Endothelial cell of umbilical vein (primary cell): ENCODE measurements at regions not wholly inside any gene's neighbourhood (a gene's known extent, or its start where the extent isn't known, plus 50 kb on each side); places are given as distances from the start of the nearest gene placed in this dataset.

ENCODE experiments used
- BruUV-seq: library from RNA; stranded (reverse); fragments of 400-500 nt; replicated peaks from 2 replicates; lab custom pipeline; 2021; lab: Mats Ljungman, UMichigan
- CTCF ChIA-PET: fragments of 300-600, 350-600 bp; sonication (Branson Sonifier 250); formaldehyde crosslinking; loops from one replicate; lab custom pipeline; 2021; ENCODE audit warnings: antibody characterized with exemption, inconsistent platforms; lab: Charles Lee
- POLR2A ChIA-PET: fragments of 300-600, 350-600 bp; sonication (Branson Sonifier 250); formaldehyde crosslinking; loops from one replicate; lab custom pipeline; 2021; ENCODE audit warnings: antibody characterized with exemption, inconsistent platforms; lab: Charles Lee
- DNase-seq: peaks from one replicate; pipeline ENCODE4 v3.0.0-alpha.2; 2011; ENCODE audit warnings: low read depth, low spot score
- FAIRE-seq: peaks from 2 replicates; lab custom pipeline; 2011; peaks lifted over from hg19 to GRCh38; lab: Jason Lieb, UNC
- H2AFZ ChIP-seq: 2 replicates; pipeline ENCODE4 v1.6.0; 2012; ENCODE audit warnings: low read depth, low read length, control low read depth, inconsistent platforms
- H3K27ac ChIP-seq: 2 replicates; pipeline ENCODE4 v1.5.1; 2011; ENCODE audit warnings: low read depth, mild to moderate bottlenecking, control low read depth, low read length, moderate library complexity; ENCODE audit not compliant: insufficient read depth
- H3K27me3 ChIP-seq, 2 experiments: 2 replicates each; pipeline versions ENCODE4 v1.6.0 to v1.6.1; 2011; ENCODE audit warnings: low read length in 2 of 2, mixed read lengths in 1 of 2; ENCODE audit not compliant: control insufficient read depth in 2 of 2, insufficient read depth in 2 of 2
- H3K36me3 ChIP-seq, 2 experiments: 2 replicates in 1 of 2; 3 replicates in 1 of 2; pipeline ENCODE4 v1.5.1; 2011; ENCODE audit warnings: low read length in 2 of 2, mild to moderate bottlenecking in 1 of 2, moderate library complexity in 1 of 2; ENCODE audit not compliant: control insufficient read depth in 2 of 2, insufficient read depth in 2 of 2; ENCODE audit errors: extremely low read depth in 1 of 2
- H3K4me1 ChIP-seq: 3 replicates; pipeline ENCODE4 v1.5.1; 2011; ENCODE audit warnings: mild to moderate bottlenecking, low read length; ENCODE audit not compliant: control insufficient read depth, insufficient read depth; ENCODE audit errors: extremely low read depth
- H3K4me2 ChIP-seq: 2 replicates; pipeline ENCODE4 v1.6.1; 2011; ENCODE audit warnings: low read length, control low read depth, mixed read lengths; ENCODE audit not compliant: insufficient read depth
- H3K4me3 ChIP-seq, 3 experiments: fragments of 200-600 bp in 1 of 3; sonication (generic), shearing (Covaris generic) in 1 of 3; replicated peaks in 1 of 3; 2 replicates each; pipeline ENCODE4 v1.5.1; 2011 to 2016; ENCODE audit warnings: control low read depth in 3 of 3, low read length in 3 of 3, mild to moderate bottlenecking in 2 of 3, inconsistent platforms in 1 of 3, low read depth in 1 of 3, moderate library complexity in 1 of 3; ENCODE audit not compliant: insufficient read depth in 1 of 3
- H3K79me2 ChIP-seq: 2 replicates; pipeline ENCODE4 v1.6.0; 2012; ENCODE audit warnings: low read length, inconsistent platforms; ENCODE audit not compliant: control insufficient read depth, insufficient read depth
- H3K9ac ChIP-seq: replicated peaks from 2 replicates; pipeline ENCODE3; 2011; ENCODE audit warnings: low read length, control low read depth; ENCODE audit not compliant: insufficient read depth; ENCODE audit errors: extremely low read depth
- H3K9me1 ChIP-seq: replicated peaks from 3 replicates; pipeline ENCODE4 v1.6.0; 2011; ENCODE audit warnings: mild to moderate bottlenecking, low read length; ENCODE audit not compliant: control insufficient read depth, insufficient read depth; ENCODE audit errors: extremely low read depth
- H3K9me3 ChIP-seq: replicated peaks from 2 replicates; pipeline ENCODE4 v1.5.1; 2012; ENCODE audit warnings: low read length, inconsistent platforms; ENCODE audit not compliant: control insufficient read depth, insufficient read depth
- H4K20me1 ChIP-seq: replicated peaks from 2 replicates; pipeline ENCODE3; 2011; ENCODE audit warnings: mild to moderate bottlenecking, low read length; ENCODE audit not compliant: control insufficient read depth, insufficient read depth; ENCODE audit errors: extremely low read depth
- CTCF ChIP-seq, 2 donors: IDR thresholded peaks; 1 replicate in 1 of 2; 2 replicates in 1 of 2; pipeline ENCODE4 v1.5.1; 2011; ENCODE audit warnings: low read length in 2 of 2, mild to moderate bottlenecking in 2 of 2, moderate library complexity in 2 of 2, control low read depth in 1 of 2, inconsistent platforms in 1 of 2, low read depth in 1 of 2; ENCODE audit not compliant: insufficient read depth in 1 of 2; ENCODE audit errors: extremely low read depth in 1 of 2
- EZH2 ChIP-seq: IDR thresholded peaks from 2 replicates; pipeline ENCODE4 v1.6.1; 2012; ENCODE audit warnings: borderline replicate concordance, low read depth, mild to moderate bottlenecking, moderate library complexity, low read length, inconsistent platforms; ENCODE audit not compliant: severe bottlenecking
- FOS ChIP-seq: IDR thresholded peaks from 2 replicates; pipeline ENCODE4 v1.6.1; 2011; ENCODE audit warnings: mild to moderate bottlenecking, low read length, moderate library complexity, borderline replicate concordance; ENCODE audit not compliant: insufficient read depth
- GATA2 ChIP-seq: IDR thresholded peaks from 2 replicates; pipeline ENCODE4 v1.7.0; 2011; ENCODE audit warnings: low read depth, mild to moderate bottlenecking, moderate library complexity, mixed read lengths, low read length; ENCODE audit not compliant: insufficient read length, insufficient read depth
- JUN ChIP-seq: IDR thresholded peaks from 2 replicates; pipeline ENCODE4 v1.6.1; 2011; ENCODE audit warnings: borderline replicate concordance, low read depth; ENCODE audit not compliant: insufficient read length, insufficient read depth
- MAX ChIP-seq: IDR thresholded peaks from 2 replicates; pipeline ENCODE4 v1.6.1; 2011; ENCODE audit not compliant: insufficient read depth, insufficient read length
- MYC ChIP-seq: IDR thresholded peaks from one replicate; pipeline ENCODE4 v1.6.1; 2011; ENCODE audit warnings: mild to moderate bottlenecking, low read depth, low read length
- POLR2A ChIP-seq: IDR thresholded peaks from 2 replicates; pipeline ENCODE4 v1.6.1; 2012; ENCODE audit warnings: low read depth, mild to moderate bottlenecking, control low read depth, low read length
- POLR2AphosphoS5 ChIP-seq: IDR thresholded peaks from 2 replicates; pipeline ENCODE4 v1.6.1; 2012; ENCODE audit warnings: low read depth, mild to moderate bottlenecking, control low read depth, low read length, moderate library complexity; ENCODE audit not compliant: insufficient read depth
- dilution Hi-C: fragments of 300-500 bp; cut with MboI; formaldehyde crosslinking; loops from one replicate; pipeline ENCODE4 v1.15.0; 2019; ENCODE audit warnings: low sequenced_read_pairs; ENCODE audit not compliant: extremely low pct_ligation_motif_present
- intact Hi-C: fragments of 100-400 bp; cut with micrococcal nuclease; formaldehyde crosslinking; loops from one replicate; pipeline ENCODE4 v1.10.0; 2022

- intact Hi-C loops, result no loop called here
- DNase-seq (no peak), FAIRE-seq (no peak)
- H3K4me3 ChIP-seq, result no peak overlapping the region
- TF ChIP-seq GATA2, result no peak
- TF ChIP-seq JUN, result no peak
- no peak for TF ChIP-seq CTCF (IDR thresholded peaks at IDR 0.05; ENCODE audit: extremely low read depth in 1 of 2, insufficient read depth in 1 of 2, low read depth in 1 of 2, low read length in 2 of 2)
- TF ChIP-seq MYC, result no peak
- no peak for TF ChIP-seq POLR2AphosphoS5
- TF ChIP-seq EZH2, result no peak
- no peak for TF ChIP-seq FOS
- no peak for TF ChIP-seq MAX
- no peak for TF ChIP-seq POLR2A
- H3K9me1 ChIP-seq, result no peaks in the 10 kb centered on the region
- H3K9me3 ChIP-seq, result no peaks in the 10 kb centered on the region
- no peaks in the 10 kb centered on the region for H3K4me1 ChIP-seq
- H3K4me2 ChIP-seq, result no peak overlapping the region
- H3K36me3 ChIP-seq, result no peaks in the 10 kb centered on the region
- no peaks in the 10 kb centered on the region for H4K20me1 ChIP-seq
- no peaks in the 10 kb centered on the region for H3K79me2 ChIP-seq
- H3K27ac ChIP-seq, result no peak overlapping the region
- ChIA-PET POLR2A (no interaction called here), CTCF (interaction anchor here (1.2 kb wide), 1 partner anchor 9 kb away, joined by 3 read pairs; no protein-coding TSS in a partner anchor)
- dilution Hi-C loops, result no loop called here
- H2AFZ ChIP-seq, result no peak overlapping the region
- H3K9ac ChIP-seq, result no peak overlapping the region
- BruUV-seq, result no TSS peak
- no peaks in the 10 kb centered on the region for H3K27me3 ChIP-seq
These were observed 69.0 kb upstream of the CITED2 start for GRCh38 chr6:139443231-139444112.
